ENCODE measurements at regions not wholly inside any gene's neighbourhood (a gene's known extent, or its start where the extent isn't known, plus 50 kb on each side); places are given as distances from the start of the nearest gene placed in this dataset.

- DNase-seq = no peak
These were observed 87.0 kb upstream of the EEA1 start for GRCh38 chr12:93015871-93016751.

GRCh38 chr12:93016752-93017350 lies 87.8 kb upstream of the EEA1 start:
- DNase-seq = no peak

- DNase-seq = no peak
These were observed 89.5 kb upstream of the EEA1 start for GRCh38 chr12:93018610-93019009.

- DNase-seq = no peak
These were observed 90.3 kb upstream of the EEA1 start for GRCh38 chr12:93019212-93019927.

- peak in 1 of 2 donors; percentile 49 for DNase-seq
These were observed 91.0 kb upstream of the EEA1 start for GRCh38 chr12:93019975-93020630.

GRCh38 chr12:93020631-93021597 lies 91.8 kb upstream of the EEA1 start:
- no peak for DNase-seq

GRCh38 chr12:93022603-93023340 lies 93.7 kb upstream of the EEA1 start:
- no peak for DNase-seq

GRCh38 chr12:93025145-93026103 lies 96.3 kb upstream of the EEA1 start:
- DNase-seq = no peak

GRCh38 chr12:93027041-93027440 lies 97.9 kb upstream of the EEA1 start:
- no peak for DNase-seq

GRCh38 chr12:93029091-93029490 lies 100.0 kb upstream of the EEA1 start:
- DNase-seq = no peak

GRCh38 chr12:93031028-93031427 lies 101.9 kb upstream of the EEA1 start:
- no peak for DNase-seq

GRCh38 chr12:93032758-93033157 lies 103.7 kb upstream of the EEA1 start:
- DNase-seq = no peak

- no peak for DNase-seq
These were observed 104.9 kb upstream of the EEA1 start for GRCh38 chr12:93033948-93034347.

GRCh38 chr12:93039062-93039461 lies 110.0 kb upstream of the EEA1 start:
- no peak for DNase-seq

- DNase-seq = no peak
These were observed 110.8 kb upstream of the EEA1 start for GRCh38 chr12:93039930-93040329.

- no peak for DNase-seq
These were observed 111.3 kb upstream of the EEA1 start for GRCh38 chr12:93040367-93040766.

GRCh38 chr12:93041416-93041815 lies 112.3 kb upstream of the EEA1 start:
- no peak for DNase-seq

- DNase-seq = no peak
These were observed 113.2 kb upstream of the EEA1 start for GRCh38 chr12:93042283-93042682.

GRCh38 chr12:93042684-93043083 lies 113.6 kb upstream of the EEA1 start:
- no peak for DNase-seq

Measured in right lung (tissue), 2 donors.